Ishikawa (cell line): ENCODE measurements at regions not wholly inside any gene's neighbourhood (a gene's known extent, or its start where the extent isn't known, plus 50 kb on each side); places are given as distances from the start of the nearest gene placed in this dataset.

ENCODE experiments used
- CEBPB ChIP-seq: IDR thresholded peaks from 2 replicates; pipeline ENCODE4 v1.6.1; 2012
- CREB1 ChIP-seq: IDR thresholded peaks from 2 replicates; pipeline ENCODE4 v1.6.1; 2012; ENCODE audit warnings: low read depth
- EGR1 ChIP-seq: IDR thresholded peaks from 2 replicates; pipeline ENCODE4 v1.6.1; 2012
- EP300 ChIP-seq: IDR thresholded peaks from 2 replicates; pipeline ENCODE4 v1.6.1; 2012; ENCODE audit warnings: borderline replicate concordance
- FOXM1 ChIP-seq: IDR thresholded peaks from 2 replicates; pipeline ENCODE4 v1.6.1; 2012; ENCODE audit warnings: low read depth, borderline replicate concordance
- NFIC ChIP-seq: IDR thresholded peaks from 2 replicates; pipeline ENCODE4 v1.6.1; 2012
- RAD21 ChIP-seq: IDR thresholded peaks from 2 replicates; pipeline ENCODE4 v1.6.1; 2012; ENCODE audit warnings: low read depth
- TAF1 ChIP-seq: IDR thresholded peaks from 2 replicates; pipeline ENCODE4 v1.6.1; 2012; ENCODE audit warnings: low read depth, mild to moderate bottlenecking
- TCF12 ChIP-seq: IDR thresholded peaks from 2 replicates; pipeline ENCODE4 v1.6.1; 2012; ENCODE audit warnings: low read depth
- TEAD4 ChIP-seq: IDR thresholded peaks from 2 replicates; pipeline ENCODE4 v1.6.1; 2012
- YY1 ChIP-seq: IDR thresholded peaks from 2 replicates; pipeline ENCODE4 v1.6.1; 2012; ENCODE audit warnings: low read depth
- ZBTB7A ChIP-seq: IDR thresholded peaks from 2 replicates; pipeline ENCODE4 v1.6.1; 2012; ENCODE audit warnings: low read depth
- TF ChIP-seq, protein P1 (sequence below): IDR thresholded peaks from 2 replicates; pipeline ENCODE4 v1.6.1; 2012
- TF ChIP-seq, protein P2 (sequence below): IDR thresholded peaks from 2 replicates; pipeline ENCODE4 v1.6.1; 2012
- TF ChIP-seq, protein P3 (sequence below): IDR thresholded peaks from 2 replicates; pipeline ENCODE4 v1.6.1; 2012; ENCODE audit warnings: low read depth, mild to moderate bottlenecking

DNA sequence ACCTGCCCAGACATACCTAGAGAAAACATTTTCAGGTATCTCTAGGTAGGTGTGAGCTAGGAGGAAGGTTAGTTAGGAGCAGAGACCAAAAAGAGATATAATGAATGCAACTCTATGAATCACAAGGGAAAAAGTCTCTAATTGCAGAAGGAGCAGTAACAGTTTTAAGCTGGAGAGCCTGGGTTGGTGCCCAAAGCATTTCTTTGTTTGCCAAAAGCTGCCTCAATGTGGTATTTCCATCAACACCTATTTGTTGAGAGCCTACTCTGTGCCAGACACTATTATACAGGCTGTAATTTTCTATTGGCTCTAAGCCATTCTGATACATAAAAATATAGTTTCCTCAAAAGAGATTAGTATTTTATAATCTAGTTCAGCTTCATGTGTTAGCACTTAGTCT lies 141.6 kb downstream of the UBE2E3 start:
- no peak for TF ChIP-seq EP300
- TF ChIP-seq, protein P1, sequence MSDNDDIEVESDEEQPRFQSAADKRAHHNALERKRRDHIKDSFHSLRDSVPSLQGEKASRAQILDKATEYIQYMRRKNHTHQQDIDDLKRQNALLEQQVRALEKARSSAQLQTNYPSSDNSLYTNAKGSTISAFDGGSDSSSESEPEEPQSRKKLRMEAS = no peak
- TF ChIP-seq FOXM1 = no peak
- TF ChIP-seq ZBTB7A = no peak
- no peak for TF ChIP-seq EGR1
- no peak for TF ChIP-seq TAF1
- no peak for TF ChIP-seq CEBPB
- TF ChIP-seq CREB1 = no peak
- TF ChIP-seq RAD21 = no peak
- no peak for TF ChIP-seq TCF12
- TF ChIP-seq YY1 = no peak
- TF ChIP-seq, protein P2, sequence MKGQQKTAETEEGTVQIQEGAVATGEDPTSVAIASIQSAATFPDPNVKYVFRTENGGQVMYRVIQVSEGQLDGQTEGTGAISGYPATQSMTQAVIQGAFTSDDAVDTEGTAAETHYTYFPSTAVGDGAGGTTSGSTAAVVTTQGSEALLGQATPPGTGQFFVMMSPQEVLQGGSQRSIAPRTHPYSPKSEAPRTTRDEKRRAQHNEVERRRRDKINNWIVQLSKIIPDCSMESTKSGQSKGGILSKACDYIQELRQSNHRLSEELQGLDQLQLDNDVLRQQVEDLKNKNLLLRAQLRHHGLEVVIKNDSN = no peak
- TF ChIP-seq, protein P3, sequence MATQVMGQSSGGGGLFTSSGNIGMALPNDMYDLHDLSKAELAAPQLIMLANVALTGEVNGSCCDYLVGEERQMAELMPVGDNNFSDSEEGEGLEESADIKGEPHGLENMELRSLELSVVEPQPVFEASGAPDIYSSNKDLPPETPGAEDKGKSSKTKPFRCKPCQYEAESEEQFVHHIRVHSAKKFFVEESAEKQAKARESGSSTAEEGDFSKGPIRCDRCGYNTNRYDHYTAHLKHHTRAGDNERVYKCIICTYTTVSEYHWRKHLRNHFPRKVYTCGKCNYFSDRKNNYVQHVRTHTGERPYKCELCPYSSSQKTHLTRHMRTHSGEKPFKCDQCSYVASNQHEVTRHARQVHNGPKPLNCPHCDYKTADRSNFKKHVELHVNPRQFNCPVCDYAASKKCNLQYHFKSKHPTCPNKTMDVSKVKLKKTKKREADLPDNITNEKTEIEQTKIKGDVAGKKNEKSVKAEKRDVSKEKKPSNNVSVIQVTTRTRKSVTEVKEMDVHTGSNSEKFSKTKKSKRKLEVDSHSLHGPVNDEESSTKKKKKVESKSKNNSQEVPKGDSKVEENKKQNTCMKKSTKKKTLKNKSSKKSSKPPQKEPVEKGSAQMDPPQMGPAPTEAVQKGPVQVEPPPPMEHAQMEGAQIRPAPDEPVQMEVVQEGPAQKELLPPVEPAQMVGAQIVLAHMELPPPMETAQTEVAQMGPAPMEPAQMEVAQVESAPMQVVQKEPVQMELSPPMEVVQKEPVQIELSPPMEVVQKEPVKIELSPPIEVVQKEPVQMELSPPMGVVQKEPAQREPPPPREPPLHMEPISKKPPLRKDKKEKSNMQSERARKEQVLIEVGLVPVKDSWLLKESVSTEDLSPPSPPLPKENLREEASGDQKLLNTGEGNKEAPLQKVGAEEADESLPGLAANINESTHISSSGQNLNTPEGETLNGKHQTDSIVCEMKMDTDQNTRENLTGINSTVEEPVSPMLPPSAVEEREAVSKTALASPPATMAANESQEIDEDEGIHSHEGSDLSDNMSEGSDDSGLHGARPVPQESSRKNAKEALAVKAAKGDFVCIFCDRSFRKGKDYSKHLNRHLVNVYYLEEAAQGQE = no peak
- TF ChIP-seq TEAD4 = no peak
- TF ChIP-seq NFIC = no peak

DNA sequence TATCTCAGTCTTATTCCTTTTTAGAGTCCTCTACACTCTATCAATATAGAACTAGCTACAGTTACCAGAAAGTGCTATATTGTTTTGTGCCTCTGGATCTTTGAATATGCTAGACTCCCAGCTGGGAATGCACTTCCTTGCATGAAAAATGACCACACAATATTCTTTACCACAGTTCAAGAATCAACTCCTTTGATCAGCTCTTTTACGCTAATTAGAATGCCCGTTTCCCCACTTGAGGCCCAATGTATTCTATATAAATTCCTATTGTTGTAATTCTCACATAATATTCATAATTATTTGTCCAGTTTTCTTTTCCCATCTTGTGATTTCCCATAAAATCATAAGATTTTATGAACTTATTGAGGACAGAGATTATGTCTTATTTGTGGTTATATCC lies 142.2 kb downstream of the UBE2E3 start:
- TF ChIP-seq YY1 (no peak), RAD21 (no peak)
- TF ChIP-seq, protein P3 = no peak

DNA sequence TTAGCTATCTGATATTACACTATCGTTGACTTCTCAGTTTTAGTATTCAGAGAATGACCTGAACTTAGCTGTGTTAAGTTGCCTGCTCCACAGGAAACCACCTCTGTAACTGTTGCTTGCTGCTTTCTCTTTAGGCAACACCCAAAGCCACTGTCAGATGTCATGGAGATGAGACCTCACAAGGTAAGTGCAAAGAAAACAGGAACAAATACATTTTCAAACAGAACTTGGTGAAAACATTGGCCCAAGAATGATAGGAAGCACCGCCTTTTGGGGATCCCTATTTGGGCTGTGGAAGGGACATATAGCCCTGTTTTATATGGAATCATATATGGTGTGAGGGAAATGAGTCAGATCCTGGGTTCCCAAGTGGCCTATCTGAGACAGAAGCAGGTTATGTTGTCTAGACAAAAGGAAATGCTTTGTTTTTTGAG lies 143.4 kb downstream of the UBE2E3 start:
- TF ChIP-seq TEAD4 = no peak
- no peak for TF ChIP-seq RAD21
- TF ChIP-seq, protein P2 = no peak
- no peak for TF ChIP-seq YY1
- TF ChIP-seq, protein P3 = no peak
- no peak for TF ChIP-seq FOXM1

DNA sequence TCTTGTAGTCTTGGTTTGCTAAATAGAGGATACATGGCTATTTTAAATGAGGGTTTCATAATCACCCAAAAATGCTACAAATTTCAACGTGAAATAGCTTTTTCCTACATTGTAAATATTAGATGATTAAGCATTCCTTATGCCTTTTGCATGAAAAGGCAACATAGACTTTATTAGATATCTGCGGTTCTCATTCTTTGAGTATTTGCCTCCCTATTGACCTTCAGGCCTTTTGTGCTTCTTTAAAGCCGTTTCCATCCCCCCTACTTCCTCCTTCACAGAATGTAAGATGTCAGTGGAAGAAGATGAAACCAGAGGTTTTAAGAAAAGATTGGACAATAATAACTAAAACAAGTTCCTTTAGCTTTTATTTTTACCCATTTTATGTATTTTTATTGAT lies 144.1 kb downstream of the UBE2E3 start:
- TF ChIP-seq RAD21 (no peak), EGR1 (no peak), TAF1 (no peak), NFIC (no peak), CREB1 (no peak), FOXM1 (no peak), CEBPB (no peak), TEAD4 (no peak), YY1 (no peak), EP300 (no peak), ZBTB7A (no peak), TCF12 (no peak)
- TF ChIP-seq, protein P1 = no peak
- TF ChIP-seq, protein P2 = no peak
